Activated naive CD8-positive, alpha-beta T cell treated with anti-CD3 and anti-CD28 coated beads, Interleukin-2, amount 10 ng/mL, durations not matched to agents 7 days and 5 days (primary cell): ENCODE measurements at regions not wholly inside any gene's neighbourhood (a gene's known extent, or its start where the extent isn't known, plus 50 kb on each side); places are given as distances from the start of the nearest gene placed in this dataset.

Source experiments
- ATAC-seq: fragments of 150-1000 bp; cut with Tn5 transposase; one replicate; pipeline ENCODE4 v1.10.0; 2021; ENCODE audit warnings: low read depth, moderate library complexity
- POLR2A ChIA-PET: fragments of 350-600 bp; sonication (Branson Sonifier 250); formaldehyde crosslinking; loops from one replicate; lab custom pipeline; 2021; ENCODE audit warnings: antibody characterized with exemption; lab: Charles Lee
- DNase-seq: peaks from one replicate; pipeline ENCODE4 v3.0.0; 2021
- H3K27ac Mint-ChIP-seq: one replicate; pipeline ENCODE4 v1.8.0; 2022; ENCODE audit warnings: mild to moderate bottlenecking, mixed read lengths
- H3K27me3 Mint-ChIP-seq: one replicate; pipeline ENCODE4 v1.8.0; 2022; ENCODE audit warnings: mild to moderate bottlenecking, moderate library complexity, mixed read lengths
- H3K36me3 Mint-ChIP-seq: one replicate; pipeline ENCODE4 v1.8.0; 2021; ENCODE audit warnings: mild to moderate bottlenecking, mixed read lengths
- H3K4me1 Mint-ChIP-seq: one replicate; pipeline ENCODE4 v1.8.0; 2021; ENCODE audit warnings: mixed read lengths
- H3K4me3 Mint-ChIP-seq: one replicate; pipeline ENCODE4 v1.8.0; 2022; ENCODE audit warnings: mild to moderate bottlenecking, moderate library complexity, mixed read lengths
- H3K9me3 Mint-ChIP-seq: one replicate; pipeline ENCODE4 v1.8.0; 2021; ENCODE audit warnings: mixed read lengths

DNA sequence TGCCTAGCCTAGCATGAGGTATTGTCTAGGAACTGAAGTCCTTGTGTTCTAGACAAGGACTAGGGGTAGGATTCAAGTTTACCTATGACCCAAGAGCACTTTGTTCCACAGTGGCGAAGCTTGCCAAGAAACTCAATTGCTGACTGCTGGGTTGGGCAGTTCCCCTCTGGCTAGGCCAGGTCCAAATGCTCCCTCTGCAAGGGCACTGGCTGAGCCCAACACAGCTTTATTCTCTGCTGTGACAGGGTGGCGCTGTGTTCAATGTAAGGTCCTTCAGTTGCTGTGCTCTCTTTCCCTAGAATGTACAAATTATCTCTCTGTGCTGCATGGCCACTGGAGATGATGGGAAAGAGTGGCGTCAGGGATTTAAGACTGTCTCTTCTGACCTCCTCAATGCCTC is 950.8 kb downstream of the HACE1 start:
- H3K27me3 Mint-ChIP-seq: no peaks in the 10 kb centered on the region
- no peak overlapping the region for H3K27ac Mint-ChIP-seq
- H3K36me3 Mint-ChIP-seq: no peaks in the 10 kb centered on the region
- H3K9me3 Mint-ChIP-seq: peaks cover 4% of the 10 kb centered on the region
- DNase-seq (no peak), ATAC-seq (no peak)
- H3K4me3 Mint-ChIP-seq: no peak overlapping the region
- no peaks in the 10 kb centered on the region for H3K4me1 Mint-ChIP-seq
- POLR2A ChIA-PET: no interaction called here

GRCh38 chr6:103895136-103895535 is 964.6 kb downstream of the HACE1 start:
- Mint-ChIP-seq H3K27ac (no peak overlapping the region), H3K36me3 (no peaks in the 10 kb centered on the region), H3K4me3 (no peak overlapping the region), H3K9me3 (peaks cover 2% of the 10 kb centered on the region), H3K4me1 (no peaks in the 10 kb centered on the region), H3K27me3 (no peaks in the 10 kb centered on the region)
- POLR2A ChIA-PET: no interaction called here
- ATAC-seq (no peak), DNase-seq (no peak)

DNA sequence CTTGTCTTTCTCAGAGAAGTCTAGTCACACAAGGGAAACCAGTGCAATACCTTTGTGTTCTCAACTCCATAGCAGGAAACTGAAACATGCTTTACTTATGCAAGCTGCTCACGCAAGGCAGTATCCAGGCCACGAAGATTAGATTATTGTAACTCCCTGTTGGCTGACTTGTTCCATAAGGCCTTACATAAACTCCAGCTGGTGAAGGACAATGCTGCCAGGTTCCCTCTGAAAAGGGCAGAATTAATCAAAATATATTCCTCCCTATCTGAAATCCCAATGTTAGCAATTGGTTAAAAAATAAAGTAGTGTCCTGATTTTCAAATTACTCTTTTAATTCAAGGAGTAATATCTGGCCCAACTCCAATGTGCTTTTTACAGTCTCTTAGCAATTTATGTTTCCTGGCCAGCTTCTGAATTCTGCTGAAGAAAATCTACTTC is 966.6 kb downstream of the HACE1 start:
- no peak overlapping the region for H3K4me3 Mint-ChIP-seq

DNA sequence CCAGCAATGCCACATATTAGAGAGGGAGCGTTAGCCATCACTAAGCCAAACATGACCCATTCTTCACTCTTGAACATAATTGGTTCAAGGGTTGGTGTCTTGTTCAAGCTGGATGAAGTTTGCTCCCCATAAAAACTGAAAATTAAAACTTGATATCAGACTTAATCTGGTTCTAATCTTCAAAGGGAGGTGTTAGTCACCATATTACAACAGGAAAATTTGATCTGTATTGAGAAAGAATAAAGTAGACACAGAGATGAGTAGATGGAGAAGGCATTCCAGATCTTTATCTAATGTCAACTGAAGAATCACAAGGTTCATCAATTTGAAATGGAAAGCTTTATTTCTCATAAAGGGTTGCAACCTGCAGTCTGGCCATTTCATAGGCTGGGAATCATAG is 972.8 kb downstream of the HACE1 start:
- POLR2A ChIA-PET: no interaction called here
- no peaks in the 10 kb centered on the region for H3K27me3 Mint-ChIP-seq

More for the DNA sequence above, 966.6 kb downstream of the HACE1 start:
- Mint-ChIP-seq H3K27me3 (no peaks in the 10 kb centered on the region), H3K36me3 (no peaks in the 10 kb centered on the region), H3K27ac (no peak overlapping the region), H3K9me3 (peaks cover 2% of the 10 kb centered on the region), H3K4me1 (no peaks in the 10 kb centered on the region)
- ATAC-seq (no peak), DNase-seq (no peak)
- POLR2A ChIA-PET: no interaction called here

GRCh38 chr6:103885446-103885845 is 974.3 kb downstream of the HACE1 start:
- ATAC-seq: no peak
- no peak overlapping the region for H3K4me3 Mint-ChIP-seq

More for the DNA sequence above, 972.8 kb downstream of the HACE1 start:
- H3K27ac Mint-ChIP-seq: no peak overlapping the region
- no peak for DNase-seq
- H3K9me3 Mint-ChIP-seq: no peaks in the 10 kb centered on the region
- H3K36me3 Mint-ChIP-seq: no peaks in the 10 kb centered on the region
- H3K4me1 Mint-ChIP-seq: no peaks in the 10 kb centered on the region
- H3K4me3 Mint-ChIP-seq: no peak overlapping the region
- no peak for ATAC-seq

DNA sequence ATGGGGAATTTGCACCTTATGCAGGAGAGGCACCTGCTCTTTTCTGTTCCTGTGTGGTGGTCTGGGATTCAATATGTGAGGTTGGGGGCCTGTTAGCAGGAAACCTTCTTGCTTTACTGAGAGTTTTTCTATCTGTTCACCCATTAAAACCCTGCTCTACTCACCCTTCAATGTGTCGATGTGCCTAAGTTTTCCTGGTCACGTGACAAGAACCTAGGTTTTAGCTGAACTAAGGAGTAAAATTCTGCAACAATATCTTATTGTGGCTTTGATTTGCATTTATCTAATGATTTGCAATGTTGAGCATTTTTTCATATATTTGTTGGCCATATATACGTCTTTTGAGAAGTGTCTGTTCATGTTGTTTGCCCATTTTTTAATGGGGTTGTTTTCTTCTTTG is 979.9 kb downstream of the HACE1 start:
- H3K4me1 Mint-ChIP-seq: no peaks in the 10 kb centered on the region
- ATAC-seq: no peak

More at GRCh38 chr6:103885446-103885845, 974.3 kb downstream of the HACE1 start:
- Mint-ChIP-seq H3K27me3 (no peaks in the 10 kb centered on the region), H3K27ac (no peak overlapping the region), H3K36me3 (no peaks in the 10 kb centered on the region), H3K4me1 (no peaks in the 10 kb centered on the region), H3K9me3 (no peaks in the 10 kb centered on the region)
- POLR2A ChIA-PET: no interaction called here
- no peak for DNase-seq

GRCh38 chr6:103875221-103875620 is 984.5 kb downstream of the HACE1 start:
- Mint-ChIP-seq H3K27me3 (no peaks in the 10 kb centered on the region), H3K27ac (no peak overlapping the region), H3K9me3 (no peaks in the 10 kb centered on the region), H3K36me3 (no peaks in the 10 kb centered on the region), H3K4me1 (no peaks in the 10 kb centered on the region), H3K4me3 (no peak overlapping the region)
- DNase-seq (no peak), ATAC-seq (no peak)
- POLR2A ChIA-PET: no interaction called here

More for the DNA sequence above, 979.9 kb downstream of the HACE1 start:
- Mint-ChIP-seq H3K4me3 (no peak overlapping the region), H3K9me3 (no peaks in the 10 kb centered on the region), H3K36me3 (no peaks in the 10 kb centered on the region), H3K27ac (no peak overlapping the region), H3K27me3 (no peaks in the 10 kb centered on the region)
- POLR2A ChIA-PET: no interaction called here
- DNase-seq: no peak

GRCh38 chr6:103874575-103874974 is 985.1 kb downstream of the HACE1 start:
- no peaks in the 10 kb centered on the region for H3K4me1 Mint-ChIP-seq
- no peaks in the 10 kb centered on the region for H3K9me3 Mint-ChIP-seq
- DNase-seq: no peak
- H3K27ac Mint-ChIP-seq: no peak overlapping the region
- H3K36me3 Mint-ChIP-seq: no peaks in the 10 kb centered on the region
- no peak for ATAC-seq
- POLR2A ChIA-PET: no interaction called here
- no peak overlapping the region for H3K4me3 Mint-ChIP-seq
- H3K27me3 Mint-ChIP-seq: no peaks in the 10 kb centered on the region

DNA sequence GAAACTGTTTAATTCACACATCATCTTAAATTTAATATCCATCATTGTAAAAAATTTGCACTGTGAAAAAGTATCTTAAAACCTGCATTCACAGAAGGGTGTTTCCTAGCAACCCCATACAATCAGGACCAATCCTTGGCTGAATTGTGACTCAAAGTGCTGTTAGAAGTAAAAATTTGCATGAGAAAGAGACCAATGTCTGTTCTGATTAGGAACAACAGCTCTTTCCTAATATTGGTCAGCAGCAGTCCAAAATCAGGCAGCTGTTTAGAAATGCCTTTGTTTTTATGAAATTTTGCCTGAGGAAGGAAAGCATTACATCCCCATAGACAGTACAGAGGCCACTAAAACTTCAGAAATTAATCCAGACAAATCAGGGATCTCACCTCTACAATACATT is 987.0 kb downstream of the HACE1 start:
- Mint-ChIP-seq H3K36me3 (no peaks in the 10 kb centered on the region), H3K9me3 (peaks cover 2% of the 10 kb centered on the region), H3K4me1 (no peaks in the 10 kb centered on the region), H3K4me3 (no peak overlapping the region), H3K27me3 (no peaks in the 10 kb centered on the region), H3K27ac (no peak overlapping the region)
- ATAC-seq: no peak
- POLR2A ChIA-PET: no interaction called here
- DNase-seq: no peak

GRCh38 chr6:103872233-103872632 is 987.5 kb downstream of the HACE1 start:
- POLR2A ChIA-PET: no interaction called here
- H3K9me3 Mint-ChIP-seq: peaks cover 2% of the 10 kb centered on the region
- H3K4me1 Mint-ChIP-seq: no peaks in the 10 kb centered on the region
- DNase-seq (no peak), ATAC-seq (no peak)
- no peaks in the 10 kb centered on the region for H3K27me3 Mint-ChIP-seq
- H3K36me3 Mint-ChIP-seq: no peaks in the 10 kb centered on the region
- no peak overlapping the region for H3K4me3 Mint-ChIP-seq
- no peak overlapping the region for H3K27ac Mint-ChIP-seq

GRCh38 chr6:103870970-103871369 is 988.7 kb downstream of the HACE1 start:
- Mint-ChIP-seq H3K9me3 (peaks cover 2% of the 10 kb centered on the region), H3K4me1 (no peaks in the 10 kb centered on the region), H3K27me3 (no peaks in the 10 kb centered on the region), H3K36me3 (no peaks in the 10 kb centered on the region), H3K27ac (no peak overlapping the region), H3K4me3 (no peak overlapping the region)
- POLR2A ChIA-PET: no interaction called here
- no peak for DNase-seq
- no peak for ATAC-seq

DNA sequence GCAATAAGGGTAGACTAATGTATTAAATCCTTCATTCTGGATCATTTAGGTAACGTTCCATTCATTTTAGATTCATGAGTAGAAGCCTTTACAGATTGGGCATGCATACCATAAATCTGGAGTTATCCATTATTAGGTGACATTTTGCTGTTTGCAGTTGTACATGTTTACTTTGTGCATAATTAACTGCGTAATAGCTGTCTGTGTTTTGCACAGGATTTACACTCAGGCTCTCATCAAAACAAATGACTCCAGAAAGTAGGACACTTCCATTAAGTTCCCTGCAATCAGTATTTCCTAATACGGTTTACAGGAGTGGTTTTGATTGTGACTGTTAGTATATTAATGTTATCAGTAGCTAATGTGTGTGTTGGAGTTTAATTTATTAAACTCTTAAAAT is 997.4 kb downstream of the HACE1 start:
- POLR2A ChIA-PET: no interaction called here
- DNase-seq (no peak), ATAC-seq (no peak)
- Mint-ChIP-seq H3K4me1 (no peaks in the 10 kb centered on the region), H3K36me3 (no peaks in the 10 kb centered on the region), H3K4me3 (no peak overlapping the region), H3K9me3 (no peaks in the 10 kb centered on the region), H3K27ac (no peak overlapping the region), H3K27me3 (no peaks in the 10 kb centered on the region)

DNA sequence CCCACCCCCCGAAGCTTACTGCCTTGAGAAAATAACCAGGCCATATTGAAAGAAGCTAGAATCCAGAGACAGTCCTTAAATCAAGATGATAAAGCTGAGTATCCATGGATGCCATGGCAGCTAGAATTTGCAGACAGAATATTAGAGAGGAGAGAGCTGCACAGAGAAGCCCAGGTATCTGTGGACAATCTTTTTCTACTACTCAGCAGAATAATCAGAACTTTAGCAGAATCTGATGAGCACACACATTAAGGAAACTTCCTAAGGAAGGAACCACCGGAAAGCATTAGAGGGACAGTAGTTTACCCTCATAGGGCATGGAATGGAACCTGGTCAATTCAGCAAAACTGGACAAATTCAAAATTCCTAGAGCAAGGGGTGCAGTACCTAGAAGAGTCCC is 1001.7 kb downstream of the HACE1 start:
- Mint-ChIP-seq H3K4me1 (no peaks in the 10 kb centered on the region), H3K27me3 (no peaks in the 10 kb centered on the region), H3K27ac (no peak overlapping the region), H3K4me3 (no peak overlapping the region), H3K9me3 (no peaks in the 10 kb centered on the region), H3K36me3 (no peaks in the 10 kb centered on the region)
- no peak for DNase-seq
- no peak for ATAC-seq
- POLR2A ChIA-PET: no interaction called here

- Mint-ChIP-seq H3K4me1 (no peaks in the 10 kb centered on the region), H3K27me3 (no peaks in the 10 kb centered on the region), H3K9me3 (no peaks in the 10 kb centered on the region), H3K27ac (no peak overlapping the region), H3K36me3 (no peaks in the 10 kb centered on the region), H3K4me3 (no peak overlapping the region)
- ATAC-seq (no peak), DNase-seq (no peak)
- POLR2A ChIA-PET: no interaction called here
Measured at GRCh38 chr6:103855750-103856149, 1004.0 kb downstream of the HACE1 start.

DNA sequence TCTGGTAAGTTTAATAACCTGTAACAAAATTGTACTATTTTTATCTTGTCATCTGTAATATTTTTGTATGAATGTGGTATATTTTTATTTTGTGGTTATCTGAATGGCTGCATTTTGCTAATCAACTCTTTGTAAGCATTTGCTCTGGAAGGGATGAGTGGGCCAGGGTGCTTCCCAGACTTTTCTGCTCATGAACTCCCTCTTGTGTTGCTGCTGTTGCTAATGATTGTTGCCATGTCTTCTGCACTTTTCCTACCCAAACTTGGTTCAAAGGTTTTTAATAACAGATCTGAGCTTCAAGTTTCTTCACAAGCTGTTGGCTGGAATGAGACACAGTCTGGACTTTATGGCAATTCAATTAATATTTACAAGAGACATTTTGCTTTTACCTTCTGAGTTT is 1005.7 kb downstream of the HACE1 start:
- Mint-ChIP-seq H3K27me3 (no peaks in the 10 kb centered on the region), H3K36me3 (no peaks in the 10 kb centered on the region), H3K9me3 (no peaks in the 10 kb centered on the region), H3K4me3 (no peak overlapping the region), H3K4me1 (no peaks in the 10 kb centered on the region), H3K27ac (no peak overlapping the region)
- POLR2A ChIA-PET: no interaction called here
- DNase-seq: no peak
- no peak for ATAC-seq
